GM23248 (cell line): ENCODE measurements at regions not wholly inside any gene's neighbourhood (a gene's known extent, or its start where the extent isn't known, plus 50 kb on each side); places are given as distances from the start of the nearest gene placed in this dataset.

Experiments
- EZH2 ChIP-seq: fragments of 200-600 bp; sonication (generic); IDR thresholded peaks from 2 replicates; pipeline ENCODE4 v1.6.1; 2018; ENCODE audit warnings: antibody characterized with exemption, mild to moderate bottlenecking; ENCODE audit not compliant: insufficient read depth, poor library complexity, severe bottlenecking
- EZH2phosphoT487 ChIP-seq: fragments of 200-600 bp; sonication (generic); IDR thresholded peaks from 2 replicates; pipeline ENCODE4 v1.6.1; 2018; ENCODE audit warnings: antibody characterized with exemption, moderate library complexity, mild to moderate bottlenecking, low read depth; ENCODE audit not compliant: insufficient read depth

- no peak for TF ChIP-seq EZH2
- no peak for TF ChIP-seq EZH2phosphoT487
These were observed 98.4 kb downstream of the C4BPA start for GRCh38 chr1:207202480-207202879.
